GM12891 (cell line): ENCODE measurements at regions not wholly inside any gene's neighbourhood (a gene's known extent, or its start where the extent isn't known, plus 50 kb on each side); places are given as distances from the start of the nearest gene placed in this dataset.

Experiments
- DNase-seq: peaks from one replicate; pipeline ENCODE4 v3.0.0; 2011; ENCODE audit warnings: low spot score; ENCODE audit not compliant: insufficient read length
- FAIRE-seq: peaks from 2 replicates; lab custom pipeline; 2011; peaks lifted over from hg19 to GRCh38; lab: Jason Lieb, UNC
- PAX5 ChIP-seq: IDR thresholded peaks from 2 replicates; pipeline ENCODE4 v1.6.1; 2011; ENCODE audit warnings: low read length, moderate library complexity, mild to moderate bottlenecking; ENCODE audit not compliant: insufficient read depth, severe bottlenecking
- POLR2A ChIP-seq: IDR thresholded peaks from 2 replicates; pipeline ENCODE4 v1.6.1; 2011; ENCODE audit warnings: low read depth, low read length, control low read depth
- POLR2AphosphoS5 ChIP-seq: IDR thresholded peaks from 2 replicates; pipeline ENCODE4 v1.6.1; 2011; ENCODE audit warnings: low read depth, low read length, control low read depth
- POU2F2 ChIP-seq: IDR thresholded peaks from 2 replicates; pipeline ENCODE4 v1.6.1; 2011; ENCODE audit warnings: low read depth, mild to moderate bottlenecking, control low read depth, low read length, moderate library complexity
- SPI1 ChIP-seq: IDR thresholded peaks from 2 replicates; pipeline ENCODE4 v1.6.1; 2011; ENCODE audit warnings: low read depth, low read length, control low read depth
- TAF1 ChIP-seq: IDR thresholded peaks from 2 replicates; pipeline ENCODE4 v1.6.1; 2011; ENCODE audit warnings: low read depth, low read length, control low read depth

DNA sequence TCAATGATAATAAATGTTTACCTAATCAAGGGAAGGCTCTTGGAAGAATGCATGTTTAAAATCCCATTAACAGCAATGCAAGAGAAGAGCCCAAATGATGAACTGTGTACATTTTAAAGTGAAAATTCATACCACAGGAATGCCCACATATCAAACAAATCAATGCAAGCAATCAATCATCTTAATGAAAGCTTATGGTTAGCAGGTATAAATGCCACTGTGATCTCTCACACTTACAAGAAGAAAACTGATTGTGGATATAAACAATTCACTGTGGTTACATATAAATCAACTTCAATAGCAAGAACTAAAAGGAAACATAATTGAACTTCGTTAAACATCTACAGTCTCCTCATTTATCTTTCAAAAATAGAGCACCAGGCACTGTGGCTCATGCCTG lies 161.0 kb upstream of the RORB start:
- no peak for FAIRE-seq
- no peak for DNase-seq
- no peak for TF ChIP-seq SPI1
- TF ChIP-seq POLR2A, result no peak
- no peak for TF ChIP-seq POLR2AphosphoS5
- TF ChIP-seq PAX5, result no peak
- TF ChIP-seq POU2F2, result no peak
- no peak for TF ChIP-seq TAF1

- no peak for FAIRE-seq
- TF ChIP-seq TAF1, result no peak
- no peak for TF ChIP-seq POU2F2
- TF ChIP-seq POLR2A, result no peak
- no peak for TF ChIP-seq POLR2AphosphoS5
- TF ChIP-seq PAX5, result no peak
- TF ChIP-seq SPI1, result no peak
- DNase-seq, result no peak
Measured at GRCh38 chr9:74348777-74349176, 148.4 kb upstream of the RORB start.

- DNase-seq (no peak), FAIRE-seq (no peak)
- TF ChIP-seq TAF1 (no peak), SPI1 (no peak), PAX5 (no peak), POLR2A (no peak)
Measured at GRCh38 chr9:74355107-74355506, 142.0 kb upstream of the RORB start.

- TF ChIP-seq POU2F2 (no peak), SPI1 (no peak), PAX5 (no peak), TAF1 (no peak), POLR2A (no peak), POLR2AphosphoS5 (no peak)
- no peak for FAIRE-seq
- DNase-seq, result no peak
Measured at GRCh38 chr9:74357577-74357976, 139.6 kb upstream of the RORB start.

DNA sequence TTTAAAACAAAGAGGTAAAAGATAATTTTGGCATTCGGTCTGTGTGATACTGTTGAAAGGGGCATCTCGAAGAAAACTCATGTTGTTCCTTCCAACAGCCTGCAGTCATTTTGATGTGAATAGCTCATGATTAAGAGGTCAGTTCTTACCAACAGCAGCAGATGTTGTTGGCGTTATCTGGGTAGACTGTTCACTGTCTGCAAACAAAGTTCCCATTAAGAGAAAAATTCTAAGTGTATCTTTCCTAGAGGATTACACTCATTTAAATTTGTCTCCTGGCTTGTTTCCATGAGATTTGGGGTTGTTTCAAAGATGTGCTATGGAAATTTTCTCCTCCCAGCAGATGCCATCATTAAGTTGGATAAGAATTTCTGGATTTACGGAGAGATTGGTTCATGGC lies 138.2 kb upstream of the RORB start:
- FAIRE-seq (no peak), DNase-seq (no peak)
- TF ChIP-seq PAX5, result no peak
- no peak for TF ChIP-seq POU2F2
- no peak for TF ChIP-seq POLR2A
- TF ChIP-seq SPI1, result no peak

GRCh38 chr9:74361508-74361907 lies 135.6 kb upstream of the RORB start:
- DNase-seq, result no peak
- FAIRE-seq, result no peak
- TF ChIP-seq TAF1 (no peak), PAX5 (no peak), SPI1 (no peak), POLR2AphosphoS5 (no peak), POU2F2 (no peak), POLR2A (no peak)

GRCh38 chr9:74362423-74362822 lies 134.7 kb upstream of the RORB start:
- FAIRE-seq (no peak), DNase-seq (no peak)

GRCh38 chr9:74366111-74366510 lies 131.0 kb upstream of the RORB start:
- FAIRE-seq (no peak), DNase-seq (no peak)
- TF ChIP-seq SPI1, result no peak
- no peak for TF ChIP-seq POLR2AphosphoS5
- no peak for TF ChIP-seq POLR2A
- no peak for TF ChIP-seq POU2F2

More at GRCh38 chr9:74362423-74362822, 134.7 kb upstream of the RORB start:
- TF ChIP-seq TAF1 (no peak), POLR2AphosphoS5 (no peak), POU2F2 (no peak), PAX5 (no peak), POLR2A (no peak), SPI1 (no peak)

DNA sequence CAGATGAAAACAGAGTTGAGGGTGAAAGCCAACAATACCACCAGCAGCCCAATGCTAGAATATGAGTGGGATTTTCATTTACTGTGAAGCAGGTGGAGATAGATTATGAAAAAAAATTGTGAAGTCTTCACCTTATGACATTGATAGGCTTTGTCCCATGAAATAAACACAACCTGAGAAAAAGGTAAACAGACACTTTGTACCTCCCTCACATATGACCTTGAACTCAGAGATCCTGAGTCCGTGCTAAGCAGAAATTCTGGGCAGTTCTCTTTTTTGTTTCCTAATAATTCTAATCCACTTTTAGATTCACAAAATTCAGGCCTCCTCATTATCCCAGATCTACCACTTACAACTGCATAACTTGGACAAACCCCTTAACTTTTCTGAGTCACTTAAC lies 127.3 kb upstream of the RORB start:
- TF ChIP-seq PAX5 (no peak), POU2F2 (no peak), POLR2A (no peak), POLR2AphosphoS5 (no peak), TAF1 (no peak), SPI1 (no peak)
- DNase-seq (no peak), FAIRE-seq (no peak)

- DNase-seq (no peak), FAIRE-seq (no peak)
- TF ChIP-seq POU2F2 (no peak), TAF1 (no peak), POLR2AphosphoS5 (no peak), POLR2A (no peak), PAX5 (no peak)
Measured at GRCh38 chr9:74373348-74373747, 123.8 kb upstream of the RORB start.

DNA sequence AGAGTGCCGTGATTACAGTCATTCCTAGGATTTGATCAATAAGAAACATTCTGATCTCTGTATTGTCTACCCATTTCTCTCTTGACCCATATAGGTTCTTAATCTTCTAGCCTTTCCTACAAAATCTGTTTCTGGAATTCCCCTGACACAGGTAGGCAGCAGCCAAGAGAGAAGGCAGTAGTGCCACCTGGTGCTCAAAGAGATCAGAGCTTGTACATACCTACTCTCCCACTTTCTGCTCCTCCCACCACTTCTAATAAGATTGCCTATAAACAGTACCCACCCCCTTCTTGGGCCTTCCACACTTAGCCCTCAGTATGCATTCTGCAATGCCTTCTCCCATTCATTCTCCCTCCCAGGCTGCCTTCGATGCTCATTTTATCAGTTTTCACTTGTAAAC lies 117.4 kb upstream of the RORB start:
- no peak for DNase-seq
- no peak for FAIRE-seq
- TF ChIP-seq POLR2A (no peak), TAF1 (no peak), SPI1 (no peak), POU2F2 (no peak), PAX5 (no peak), POLR2AphosphoS5 (no peak)
